ENCODE measurements at regions not wholly inside any gene's neighbourhood (a gene's known extent, or its start where the extent isn't known, plus 50 kb on each side); places are given as distances from the start of the nearest gene placed in this dataset.

- TF ChIP-seq ZNF292 (tag by site-specific recombination; IDR thresholded peaks at IDR 0.05; ENCODE audit: borderline replicate concordance, low read depth): no peak
- no peak for TF ChIP-seq ZNF513 (tag by site-specific recombination; IDR thresholded peaks at IDR 0.05)
- TF ChIP-seq CTCF (tag by site-specific recombination; IDR thresholded peaks at IDR 0.05): no peak
- TF ChIP-seq ZNF184 (tag by site-specific recombination; IDR thresholded peaks at IDR 0.05): no peak
- no peak for TF ChIP-seq GLI2 (tag by site-specific recombination; IDR thresholded peaks at IDR 0.05; ENCODE audit: borderline replicate concordance, low read depth)
- no peak for TF ChIP-seq ZNF629 (tag by site-specific recombination; IDR thresholded peaks at IDR 0.05)
- no peak for TF ChIP-seq ZFHX2 (tag by site-specific recombination; conservative IDR thresholded peaks at IDR 0.05)
- no peak for TF ChIP-seq WT1 (tag by site-specific recombination; IDR thresholded peaks at IDR 0.05)
- TF ChIP-seq ZNF133 (tag by site-specific recombination; IDR thresholded peaks at IDR 0.05): no peak
Observed at GRCh38 chr4:13966231-13967195, 339.0 kb upstream of the BOD1L1 start.

All from HEK293 (cell line).